ENCODE measurements at regions not wholly inside any gene's neighbourhood (a gene's known extent, or its start where the extent isn't known, plus 50 kb on each side); places are given as distances from the start of the nearest gene placed in this dataset.

- no peak for DNase-seq
- no peaks in the 10 kb centered on the region; the same call in 1 of the 2 replicates for H3K36me3 ChIP-seq (ENCODE audit: low read depth, low read length)
- intact Hi-C loops (cut with micrococcal nuclease): no loop called here
- H3K4me3 ChIP-seq (ENCODE audit: low read length): no peak overlapping the region
- H3K9ac ChIP-seq (ENCODE audit: low read length): no peak overlapping the region
- TF ChIP-seq EZH2 (IDR thresholded peaks at IDR 0.05; ENCODE audit: low read length, unreplicated experiment) (no peak), EZH2phosphoT487 (IDR thresholded peaks at IDR 0.05; ENCODE audit: borderline replicate concordance, low read length) (no peak)
- TF ChIP-seq, protein P1, sequence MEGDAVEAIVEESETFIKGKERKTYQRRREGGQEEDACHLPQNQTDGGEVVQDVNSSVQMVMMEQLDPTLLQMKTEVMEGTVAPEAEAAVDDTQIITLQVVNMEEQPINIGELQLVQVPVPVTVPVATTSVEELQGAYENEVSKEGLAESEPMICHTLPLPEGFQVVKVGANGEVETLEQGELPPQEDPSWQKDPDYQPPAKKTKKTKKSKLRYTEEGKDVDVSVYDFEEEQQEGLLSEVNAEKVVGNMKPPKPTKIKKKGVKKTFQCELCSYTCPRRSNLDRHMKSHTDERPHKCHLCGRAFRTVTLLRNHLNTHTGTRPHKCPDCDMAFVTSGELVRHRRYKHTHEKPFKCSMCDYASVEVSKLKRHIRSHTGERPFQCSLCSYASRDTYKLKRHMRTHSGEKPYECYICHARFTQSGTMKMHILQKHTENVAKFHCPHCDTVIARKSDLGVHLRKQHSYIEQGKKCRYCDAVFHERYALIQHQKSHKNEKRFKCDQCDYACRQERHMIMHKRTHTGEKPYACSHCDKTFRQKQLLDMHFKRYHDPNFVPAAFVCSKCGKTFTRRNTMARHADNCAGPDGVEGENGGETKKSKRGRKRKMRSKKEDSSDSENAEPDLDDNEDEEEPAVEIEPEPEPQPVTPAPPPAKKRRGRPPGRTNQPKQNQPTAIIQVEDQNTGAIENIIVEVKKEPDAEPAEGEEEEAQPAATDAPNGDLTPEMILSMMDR (conservative IDR thresholded peaks at IDR 0.05; ENCODE audit: low read depth, low read length): no peak
- H3K4me2 ChIP-seq (ENCODE audit: low read length): no peak overlapping the region
- CTCF ChIA-PET: no interaction called here
- no peaks in the 10 kb centered on the region for H3K79me2 ChIP-seq (ENCODE audit: low read length)
- H4K20me1 ChIP-seq (ENCODE audit: low read length): no peaks in the 10 kb centered on the region
- no peak overlapping the region for H3K27ac ChIP-seq (ENCODE audit: low read length)
- no peak overlapping the region for H2AFZ ChIP-seq (ENCODE audit: low read length)
- no TSS peak for BruUV-seq (replicated peaks)
- no peak for ATAC-seq
- H3K4me1 ChIP-seq (ENCODE audit: insufficient read depth, low read length): peaks cover 21% of the 10 kb centered on the region
- H3K27me3 ChIP-seq (ENCODE audit: low read length): no peaks in the 10 kb centered on the region
- H3F3A ChIP-seq (ENCODE audit: low read length, unreplicated experiment): no peaks in the 10 kb centered on the region
- no peaks in the 10 kb centered on the region for H3K9me2 ChIP-seq (replicated peaks; ENCODE audit: low read length)
- POLR2A ChIA-PET (ENCODE audit: unreplicated experiment): no interaction called here
- H3K9me3 ChIP-seq (ENCODE audit: low read length): no peaks in the 10 kb centered on the region
Measured at GRCh38 chr12:19032826-19033225, 96.7 kb upstream of the PLEKHA5 start.

GRCh38 chr12:19033244-19033643 lies 96.3 kb upstream of the PLEKHA5 start:
- intact Hi-C loops (cut with micrococcal nuclease): no loop called here

GRCh38 chr12:19034937-19035336 lies 94.6 kb upstream of the PLEKHA5 start:
- Histone ChIP-seq H2AFZ (ENCODE audit: low read length) (no peak overlapping the region), H3K9me3 (ENCODE audit: low read length) (no peaks in the 10 kb centered on the region), H3K27me3 (ENCODE audit: low read length) (no peaks in the 10 kb centered on the region), H3F3A (ENCODE audit: low read length, unreplicated experiment) (no peaks in the 10 kb centered on the region), H3K4me1 (ENCODE audit: insufficient read depth, low read length) (peaks cover 17% of the 10 kb centered on the region), H3K4me2 (ENCODE audit: low read length) (no peak overlapping the region), H3K36me3 (ENCODE audit: low read depth, low read length) (no peaks in the 10 kb centered on the region; the same call in 1 of the 2 replicates), H3K79me2 (ENCODE audit: low read length) (no peaks in the 10 kb centered on the region), H3K9ac (ENCODE audit: low read length) (no peak overlapping the region), H3K9me2 (replicated peaks; ENCODE audit: low read length) (no peaks in the 10 kb centered on the region), H3K27ac (ENCODE audit: low read length) (no peak overlapping the region), H3K4me3 (ENCODE audit: low read length) (no peak overlapping the region), H4K20me1 (ENCODE audit: low read length) (no peaks in the 10 kb centered on the region)
- TF ChIP-seq, protein P1 (conservative IDR thresholded peaks at IDR 0.05; ENCODE audit: low read depth, low read length): no peak
- TF ChIP-seq EZH2 (IDR thresholded peaks at IDR 0.05; ENCODE audit: low read length, unreplicated experiment): no peak
- no peak for TF ChIP-seq EZH2phosphoT487 (IDR thresholded peaks at IDR 0.05; ENCODE audit: borderline replicate concordance, low read length)
- no peak for DNase-seq
- CTCF ChIA-PET: no interaction called here
- ATAC-seq: no peak
- POLR2A ChIA-PET (ENCODE audit: unreplicated experiment): no interaction called here
- intact Hi-C loops (cut with micrococcal nuclease): no loop called here
- BruUV-seq (replicated peaks): no TSS peak

More at GRCh38 chr12:19033244-19033643, 96.3 kb upstream of the PLEKHA5 start:
- BruUV-seq (replicated peaks): no TSS peak
- no peak overlapping the region for H3K9ac ChIP-seq (ENCODE audit: low read length)
- H3K27ac ChIP-seq (ENCODE audit: low read length): no peak overlapping the region
- no peak for ATAC-seq
- H3K9me2 ChIP-seq (replicated peaks; ENCODE audit: low read length): no peaks in the 10 kb centered on the region
- H3K4me1 ChIP-seq (ENCODE audit: insufficient read depth, low read length): peaks cover 21% of the 10 kb centered on the region
- TF ChIP-seq EZH2 (IDR thresholded peaks at IDR 0.05; ENCODE audit: low read length, unreplicated experiment) (no peak), EZH2phosphoT487 (IDR thresholded peaks at IDR 0.05; ENCODE audit: borderline replicate concordance, low read length) (no peak)
- TF ChIP-seq, protein P1 (conservative IDR thresholded peaks at IDR 0.05; ENCODE audit: low read depth, low read length): no peak
- H3K27me3 ChIP-seq (ENCODE audit: low read length): no peaks in the 10 kb centered on the region
- H3K4me3 ChIP-seq (ENCODE audit: low read length): no peak overlapping the region
- no peak overlapping the region for H2AFZ ChIP-seq (ENCODE audit: low read length)
- CTCF ChIA-PET: no interaction called here
- no peaks in the 10 kb centered on the region for H4K20me1 ChIP-seq (ENCODE audit: low read length)
- H3K79me2 ChIP-seq (ENCODE audit: low read length): no peaks in the 10 kb centered on the region
- H3F3A ChIP-seq (ENCODE audit: low read length, unreplicated experiment): no peaks in the 10 kb centered on the region
- no peak for DNase-seq
- POLR2A ChIA-PET (ENCODE audit: unreplicated experiment): no interaction called here
- H3K4me2 ChIP-seq (ENCODE audit: low read length): no peak overlapping the region
- H3K36me3 ChIP-seq (ENCODE audit: low read depth, low read length): no peaks in the 10 kb centered on the region; the same call in 1 of the 2 replicates
- H3K9me3 ChIP-seq (ENCODE audit: low read length): no peaks in the 10 kb centered on the region

All from PC-3 (cell line).